ENCODE measurements at regions not wholly inside any gene's neighbourhood (a gene's known extent, or its start where the extent isn't known, plus 50 kb on each side); places are given as distances from the start of the nearest gene placed in this dataset.

DNA sequence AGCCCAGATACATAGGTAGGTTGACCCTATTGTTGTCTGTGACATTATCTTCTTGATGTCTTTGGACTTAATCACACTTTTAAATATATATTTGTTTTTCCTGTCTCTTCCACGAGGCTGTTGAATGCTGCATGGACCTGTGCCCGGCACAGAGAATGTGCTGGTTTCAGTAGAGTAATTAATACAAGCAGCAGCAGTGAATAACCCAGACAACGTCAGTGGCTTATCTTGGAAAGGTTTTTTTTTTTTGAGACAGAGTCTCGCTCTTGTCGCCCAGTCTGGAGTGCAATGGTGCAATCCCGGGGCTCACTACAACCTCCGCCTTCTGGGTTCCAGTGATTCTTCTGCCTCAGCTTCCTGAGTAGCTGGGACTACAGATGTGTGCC, 108.2 kb downstream of the CDH26 start:
- POLR2A ChIA-PET (ENCODE audit: unreplicated experiment), result no interaction called here
- no peak overlapping the region for H3K4me2 ChIP-seq (ENCODE audit: low read depth, low read length)
- DNase-seq (no peak), ATAC-seq (ENCODE audit: low read depth) (no peak)
- in situ Hi-C loops (cut with MboI; ENCODE audit: low sequenced_read_pairs) (loop anchor here (25.0 kb wide), 2 partner anchors 1171 to 1821 kb away; no protein-coding TSS in a partner anchor), dilution Hi-C loops (cut with HindIII; ENCODE audit: low sequenced_read_pairs, unreplicated experiment) (no loop called here), intact Hi-C loops (cut with micrococcal nuclease) (no loop called here)
- no peak overlapping the region for H2AK9ac ChIP-seq (replicated peaks; ENCODE audit: low read depth, low read length, poor library complexity)
- no peak overlapping the region for H3K4me3 ChIP-seq (ENCODE audit: insufficient read depth, low read depth, low read length)
- no peak overlapping the region for H2BK20ac ChIP-seq (ENCODE audit: low read depth, low read length)
- H2AFZ ChIP-seq (replicated peaks; ENCODE audit: low read length, poor library complexity), result no peak overlapping the region
- no peak overlapping the region for H4K5ac ChIP-seq (ENCODE audit: low read depth, low read length)
- TF ChIP-seq CHD1 (IDR thresholded peaks at IDR 0.05; ENCODE audit: low read depth, low read length) (no peak), FOS (IDR thresholded peaks at IDR 0.05; ENCODE audit: low read depth, low read length) (no peak), NFE2L2 (IDR thresholded peaks at IDR 0.05; ENCODE audit: low read depth, low read length) (no peak), MXI1 (IDR thresholded peaks at IDR 0.05; ENCODE audit: borderline replicate concordance, low read depth, low read length) (no peak)
- TF ChIP-seq, protein P1, sequence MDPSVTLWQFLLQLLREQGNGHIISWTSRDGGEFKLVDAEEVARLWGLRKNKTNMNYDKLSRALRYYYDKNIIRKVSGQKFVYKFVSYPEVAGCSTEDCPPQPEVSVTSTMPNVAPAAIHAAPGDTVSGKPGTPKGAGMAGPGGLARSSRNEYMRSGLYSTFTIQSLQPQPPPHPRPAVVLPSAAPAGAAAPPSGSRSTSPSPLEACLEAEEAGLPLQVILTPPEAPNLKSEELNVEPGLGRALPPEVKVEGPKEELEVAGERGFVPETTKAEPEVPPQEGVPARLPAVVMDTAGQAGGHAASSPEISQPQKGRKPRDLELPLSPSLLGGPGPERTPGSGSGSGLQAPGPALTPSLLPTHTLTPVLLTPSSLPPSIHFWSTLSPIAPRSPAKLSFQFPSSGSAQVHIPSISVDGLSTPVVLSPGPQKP (IDR thresholded peaks at IDR 0.05; ENCODE audit: borderline replicate concordance, low read depth, low read length), result no peak
- 62% methylated on average over 4 of the region's 7 CpGs; no CpG with 5 or more reads in 1 of the 2 experiments for WGBS, 2 experiments (ENCODE audit: extremely low coverage in 2 of 2, insufficient read length in 1 of 2)
- no peak overlapping the region for H3K18ac ChIP-seq (ENCODE audit: low read depth, low read length)
- no peak overlapping the region for H2AK5ac ChIP-seq (ENCODE audit: low read depth, low read length)
- H3K4me1 ChIP-seq (ENCODE audit: control insufficient read depth, insufficient read depth, low read length), result peaks cover 9% of the 10 kb centered on the region; the same call in 1 of the 2 replicates
- no peaks in the 10 kb centered on the region for H3K79me1 ChIP-seq (ENCODE audit: low read depth in 1 of 2, low read length in 2 of 2)
- H3K36me3 ChIP-seq (ENCODE audit: control insufficient read depth, insufficient read depth, low read length), result no peaks in the 10 kb centered on the region
- BruUV-seq (replicated peaks), result no TSS peak
- no peak overlapping the region for H2BK15ac ChIP-seq (ENCODE audit: low read depth, low read length)
- CTCF ChIA-PET, result no interaction called here
- H4K8ac ChIP-seq (ENCODE audit: low read depth in 2 of 2, low read length in 2 of 2), result no peak overlapping the region
- peaks cover 23% of the 10 kb centered on the region for H3K27me3 ChIP-seq (ENCODE audit: control insufficient read depth, insufficient read depth, low read length)
- H3K4ac ChIP-seq (ENCODE audit: low read depth, low read length), result no peak overlapping the region
- H3K23ac ChIP-seq (ENCODE audit: low read depth, low read length), result no peak overlapping the region
- H3K9me1 ChIP-seq (ENCODE audit: insufficient read depth, low read length), result peaks cover 2% of the 10 kb centered on the region; the same call in 1 of the 2 replicates
- H2BK120ac ChIP-seq (ENCODE audit: low read depth, low read length), result no peak overlapping the region
- no peak overlapping the region for H4K91ac ChIP-seq (ENCODE audit: insufficient read depth, low read depth, low read length)
- H3K9me3 ChIP-seq (ENCODE audit: control insufficient read depth, insufficient read depth, low read length), result peaks cover 2% of the 10 kb centered on the region; the same call in 1 of the 2 replicates
- H2BK5ac ChIP-seq (ENCODE audit: low read depth, low read length, poor library complexity, severe bottlenecking), result no peak overlapping the region
- no peak overlapping the region for H3K14ac ChIP-seq (replicated peaks; ENCODE audit: low read depth, low read length)
- H3K27ac ChIP-seq (ENCODE audit: insufficient read depth, low read length), result no peak overlapping the region
- H3K56ac ChIP-seq (ENCODE audit: extremely low read depth, insufficient read depth, low read length), result no peak overlapping the region
- H4K20me1 ChIP-seq (ENCODE audit: insufficient read depth, low read length), result no peaks in the 10 kb centered on the region
- no peak overlapping the region for H3K9ac ChIP-seq (ENCODE audit: low read depth, low read length)
